Trophoblast cell (in vitro differentiated cells and primary cell): ENCODE measurements at regions not wholly inside any gene's neighbourhood (a gene's known extent, or its start where the extent isn't known, plus 50 kb on each side); places are given as distances from the start of the nearest gene placed in this dataset.
A peak's percentile ranks its signal among the peaks of the same experiment; 100 is the strongest.

ENCODE experiments used
- DNase-seq, 2 donors: peaks; one replicate each; pipeline ENCODE4 v3.0.0-alpha.2; 2016
- H2AFZ ChIP-seq: 2 replicates; pipeline ENCODE4 v1.6.1; 2013; ENCODE audit warnings: low read length, moderate library complexity, mild to moderate bottlenecking; ENCODE audit not compliant: insufficient read depth, poor library complexity
- H2AK5ac ChIP-seq: 2 replicates; pipeline ENCODE4 v1.6.1; 2013; ENCODE audit warnings: mild to moderate bottlenecking, low read length
- H2BK120ac ChIP-seq: 2 replicates; pipeline ENCODE4 v1.6.1; 2013; ENCODE audit warnings: low read length, mild to moderate bottlenecking, moderate library complexity; ENCODE audit not compliant: insufficient read depth, poor library complexity
- H2BK12ac ChIP-seq: 2 replicates; pipeline ENCODE4 v1.6.1; 2013; ENCODE audit warnings: mild to moderate bottlenecking, low read length, moderate library complexity
- H2BK5ac ChIP-seq: 2 replicates; pipeline ENCODE4 v1.6.1; 2013; ENCODE audit warnings: low read length, low read depth, moderate library complexity, mild to moderate bottlenecking; ENCODE audit not compliant: poor library complexity
- H3K14ac ChIP-seq: 2 replicates; pipeline ENCODE4 v1.6.1; 2013; ENCODE audit warnings: mild to moderate bottlenecking, low read length
- H3K18ac ChIP-seq: 2 replicates; pipeline ENCODE4 v1.6.1; 2013; ENCODE audit warnings: mild to moderate bottlenecking, low read length
- H3K23ac ChIP-seq: 2 replicates; pipeline ENCODE4 v1.6.1; 2013; ENCODE audit warnings: low read length
- H3K27ac ChIP-seq: 2 replicates; pipeline ENCODE4 v1.5.1; 2013; ENCODE audit warnings: low read depth, mild to moderate bottlenecking, inconsistent platforms, low read length, moderate library complexity
- H3K27me3 ChIP-seq: 2 replicates; pipeline ENCODE4 v1.6.1; 2013; ENCODE audit warnings: inconsistent platforms, mild to moderate bottlenecking, low read length, moderate library complexity; ENCODE audit not compliant: insufficient read depth
- H3K36me3 ChIP-seq, 2 experiments: 1 replicate in 1 of 2; 2 replicates in 1 of 2; pipeline ENCODE4 v1.6.1; 2013; ENCODE audit warnings: low read length in 2 of 2, mild to moderate bottlenecking in 2 of 2, moderate library complexity in 1 of 2; ENCODE audit not compliant: insufficient read depth in 2 of 2, control insufficient read depth in 1 of 2
- H3K4ac ChIP-seq: 2 replicates; pipeline ENCODE4 v1.6.1; 2013; ENCODE audit warnings: low read depth, mild to moderate bottlenecking, low read length, moderate library complexity
- H3K4me1 ChIP-seq, 2 experiments: 1 replicate in 1 of 2; 2 replicates in 1 of 2; pipeline ENCODE4 v1.6.1; 2013; ENCODE audit warnings: low read length in 2 of 2, mild to moderate bottlenecking in 2 of 2, moderate library complexity in 1 of 2; ENCODE audit not compliant: insufficient read depth in 2 of 2, control insufficient read depth in 1 of 2
- H3K4me2 ChIP-seq: 2 replicates; pipeline ENCODE4 v1.6.1; 2013; ENCODE audit warnings: inconsistent platforms, mild to moderate bottlenecking, low read length, moderate library complexity
- H3K4me3 ChIP-seq: 2 replicates; pipeline ENCODE4 v1.5.1; 2013; ENCODE audit warnings: mild to moderate bottlenecking, low read depth, low read length, inconsistent platforms
- H3K79me1 ChIP-seq: one replicate; pipeline ENCODE4 v1.6.1; 2013; ENCODE audit warnings: low read length
- H3K79me2 ChIP-seq: 2 replicates; pipeline ENCODE4 v1.6.1; 2013; ENCODE audit warnings: low read length, mild to moderate bottlenecking; ENCODE audit not compliant: control insufficient read depth, insufficient read depth, poor library complexity
- H3K9ac ChIP-seq: 2 replicates; pipeline ENCODE4 v1.6.1; 2013; ENCODE audit warnings: mild to moderate bottlenecking, low read length
- H3K9me3 ChIP-seq: 2 replicates; pipeline ENCODE4 v1.6.1; 2013; ENCODE audit warnings: low read depth, mild to moderate bottlenecking, control low read depth, inconsistent platforms, low read length; ENCODE audit not compliant: insufficient read depth
- H4K12ac ChIP-seq: 2 replicates; pipeline ENCODE4 v1.6.1; 2013; ENCODE audit warnings: low read depth, mild to moderate bottlenecking, low read length, moderate library complexity
- H4K8ac ChIP-seq: 2 replicates; pipeline ENCODE4 v1.6.1; 2013; ENCODE audit warnings: low read depth, mild to moderate bottlenecking, low read length, moderate library complexity
- H4K91ac ChIP-seq: one replicate; pipeline ENCODE4 v1.6.1; 2013; ENCODE audit warnings: low read depth, mild to moderate bottlenecking, low read length, moderate library complexity
- WGBS: extraction: QIAGEN DNeasy Blood & Tissue Kit; methylation state at CpG from one replicate; pipeline ENCODE4 v1.1.7; 2013; ENCODE audit warnings: missing lambda C conversion rate; ENCODE audit not compliant: insufficient read length, insufficient coverage; ENCODE audit errors: extremely low coverage; 5-methylcytosine and 5-hydroxymethylcytosine counted together

DNA sequence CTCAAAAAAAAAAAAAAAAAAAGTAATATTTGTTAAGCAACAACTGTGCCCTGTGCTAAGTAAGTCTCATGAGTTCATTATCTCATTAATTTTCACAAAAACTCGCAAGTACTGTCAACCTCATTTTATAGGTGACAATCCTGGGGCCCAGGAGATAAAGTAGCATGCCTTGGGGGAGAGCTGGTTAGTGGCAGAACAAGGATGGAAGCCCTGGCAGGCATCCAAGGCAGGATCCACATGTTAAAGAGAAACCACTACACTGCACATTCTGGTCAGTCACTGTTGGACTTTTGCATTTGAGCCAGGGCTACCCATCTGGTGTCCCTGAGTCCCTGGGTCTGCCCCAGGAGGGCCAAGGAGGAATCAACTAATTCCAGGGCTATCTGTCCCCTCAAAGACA, 54.6 kb downstream of the ZFP36L2 start:
- Histone ChIP-seq H4K12ac (no peak overlapping the region), H3K9me3 (peaks cover 8% of the 10 kb centered on the region), H3K27me3 (no peaks in the 10 kb centered on the region), H4K8ac (no peak overlapping the region), H3K23ac (no peak overlapping the region), H3K4ac (no peak overlapping the region), H3K79me2 (no peaks in the 10 kb centered on the region), H2AK5ac (no peak overlapping the region), H2BK12ac (no peak overlapping the region), H2AFZ (no peak overlapping the region), H3K79me1 (peaks cover 2% of the 10 kb centered on the region), H3K4me1 (peaks cover 4 to 12% of the 10 kb centered on the region in 2 experiments), H3K4me2 (no peak overlapping the region), H3K27ac (no peak overlapping the region), H3K14ac (no peak overlapping the region), H3K36me3 (no peaks in the 10 kb centered on the region), H2BK5ac (no peak overlapping the region), H4K91ac (no peak overlapping the region), H3K4me3 (no peak overlapping the region), H3K9ac (no peak overlapping the region), H3K18ac (no peak overlapping the region), H2BK120ac (no peak overlapping the region)
- no peak for DNase-seq
- WGBS, result no CpG with 5 or more reads among the region's 1 CpG

DNA sequence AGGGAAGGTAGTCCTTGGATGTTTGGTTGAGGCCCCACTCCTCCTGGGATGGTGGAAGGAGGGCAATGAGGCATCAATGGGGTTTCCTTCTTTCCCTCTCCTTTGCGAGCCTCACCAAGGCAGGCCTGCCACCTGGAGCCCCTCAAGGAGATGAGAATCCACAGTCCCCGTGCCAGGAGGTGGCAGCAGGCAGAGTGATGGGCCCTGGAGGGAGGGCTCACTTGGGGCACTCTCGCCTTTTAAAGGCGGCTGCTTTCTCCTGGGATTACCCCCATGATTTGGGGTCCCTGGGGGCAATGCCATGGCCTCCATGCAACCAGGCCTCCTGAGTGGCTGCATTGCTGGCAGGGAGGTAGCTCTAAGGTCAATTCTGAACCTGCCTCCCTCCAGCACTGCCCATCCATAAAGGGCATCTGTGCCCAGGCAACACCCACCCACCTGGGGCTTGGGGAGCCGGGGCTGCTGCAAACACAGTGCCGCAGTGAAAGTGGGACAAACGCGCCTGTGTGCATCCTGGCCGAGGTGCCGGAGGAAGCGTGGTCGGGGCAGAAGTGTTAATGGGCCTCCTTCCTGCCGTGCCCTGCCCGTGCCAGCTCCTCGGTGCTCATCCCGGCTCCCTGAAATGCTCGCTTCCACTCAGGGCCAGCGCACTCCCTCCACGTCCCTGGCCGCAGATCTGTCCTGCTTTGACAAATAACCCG, 55.9 kb downstream of the ZFP36L2 start:
- Histone ChIP-seq H2AFZ (no peak overlapping the region), H4K91ac (no peak overlapping the region), H3K18ac (no peak overlapping the region), H3K9me3 (peaks cover 6% of the 10 kb centered on the region), H3K27ac (no peak overlapping the region), H3K4me1 (peaks cover 4 to 12% of the 10 kb centered on the region in 2 experiments), H3K9ac (no peak overlapping the region), H2BK5ac (no peak overlapping the region), H2AK5ac (no peak overlapping the region), H3K4ac (no peak overlapping the region), H3K14ac (no peak overlapping the region), H2BK12ac (no peak overlapping the region), H3K36me3 (no peaks in the 10 kb centered on the region), H3K79me1 (peaks cover 2% of the 10 kb centered on the region), H3K79me2 (no peaks in the 10 kb centered on the region), H3K23ac (no peak overlapping the region), H3K4me2 (no peak overlapping the region), H4K8ac (no peak overlapping the region), H3K27me3 (no peaks in the 10 kb centered on the region), H3K4me3 (no peak overlapping the region), H4K12ac (no peak overlapping the region), H2BK120ac (no peak overlapping the region)
- DNase-seq, result no peak
- whole genome bisulfite sequencing, result no CpG with 5 or more reads among the region's 21 CpGs

- Histone ChIP-seq H3K9me3 (peaks cover 4% of the 10 kb centered on the region), H3K4me1 (peaks cover 4 to 12% of the 10 kb centered on the region in 2 experiments), H4K12ac (no peak overlapping the region), H3K9ac (no peak overlapping the region), H2BK120ac (no peak overlapping the region), H2AFZ (no peak overlapping the region), H3K79me2 (no peaks in the 10 kb centered on the region), H3K4ac (no peak overlapping the region), H3K23ac (no peak overlapping the region), H3K4me3 (no peak overlapping the region), H2AK5ac (no peak overlapping the region), H3K27ac (no peak overlapping the region), H4K8ac (no peak overlapping the region), H3K4me2 (no peak overlapping the region), H3K14ac (no peak overlapping the region), H3K27me3 (no peaks in the 10 kb centered on the region), H3K79me1 (peaks cover 2% of the 10 kb centered on the region), H2BK5ac (no peak overlapping the region), H3K36me3 (no peaks in the 10 kb centered on the region), H4K91ac (no peak overlapping the region), H2BK12ac (no peak overlapping the region), H3K18ac (no peak overlapping the region)
- WGBS, result no CpG with 5 or more reads among the region's 9 CpGs
- DNase-seq, result peak in 1 of 2 donors; percentile 23
These were observed 56.4 kb downstream of the ZFP36L2 start for GRCh38 chr2:43169987-43170386.

DNA sequence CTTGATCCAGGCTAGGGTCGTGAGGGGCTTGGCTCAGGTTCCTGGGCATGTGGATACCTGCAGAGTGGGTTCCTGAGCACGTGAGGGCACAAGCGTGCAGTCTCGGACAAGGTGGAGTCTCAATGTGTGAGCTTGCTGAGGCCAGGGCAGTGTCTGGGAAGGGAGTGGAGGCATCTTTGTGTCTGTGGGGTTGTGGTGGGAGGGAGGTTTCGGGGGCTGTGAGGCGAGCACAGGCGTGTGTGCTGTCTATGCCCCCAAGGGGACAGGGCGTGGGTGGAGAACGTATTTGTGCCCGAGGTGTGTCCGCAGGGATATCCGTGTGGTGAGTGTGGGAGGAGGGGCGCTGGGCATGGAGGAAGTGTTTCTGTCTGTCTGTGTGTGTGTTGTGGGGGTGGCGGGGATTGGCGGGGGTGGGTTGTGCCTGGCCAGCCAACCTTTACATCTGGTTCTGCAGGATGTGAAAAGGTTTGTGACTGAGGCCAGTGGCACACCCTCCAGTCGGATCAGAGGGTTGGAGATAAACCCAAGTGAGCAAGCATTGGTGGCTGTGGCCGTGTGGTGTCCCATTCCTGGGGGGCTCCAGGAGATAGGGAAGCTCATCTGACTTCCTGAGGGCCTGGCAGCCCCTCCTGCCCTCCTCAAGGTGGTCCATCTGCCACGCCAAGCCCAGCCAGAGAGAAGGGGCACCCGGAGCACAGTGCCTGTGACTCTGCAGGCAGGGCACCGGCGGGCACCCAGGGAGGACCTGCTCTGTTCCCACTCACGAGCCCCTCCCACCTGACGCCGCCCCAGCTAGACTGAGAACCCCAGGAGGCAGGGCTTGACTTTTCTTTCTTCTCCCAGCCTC, 57.1 kb downstream of the ZFP36L2 start:
- peak overlapping the region; percentile 53 for H2AK5ac ChIP-seq
- H3K4me2 ChIP-seq, result no peak overlapping the region
- H2BK12ac ChIP-seq, result peak overlapping the region; percentile 2
- no peak overlapping the region for H2BK5ac ChIP-seq
- H3K79me1 ChIP-seq, result peaks cover 2% of the 10 kb centered on the region
- H3K4ac ChIP-seq, result no peak overlapping the region
- no peak overlapping the region for H3K27ac ChIP-seq
- WGBS, result no CpG with 5 or more reads among the region's 24 CpGs
- H3K4me3 ChIP-seq, result no peak overlapping the region
- H4K8ac ChIP-seq, result no peak overlapping the region
- no peak overlapping the region for H2AFZ ChIP-seq
- H4K12ac ChIP-seq, result no peak overlapping the region
- H3K4me1 ChIP-seq, result peaks cover 4 to 12% of the 10 kb centered on the region in 2 experiments
- H4K91ac ChIP-seq, result peak overlapping the region; percentile 3
- no peak overlapping the region for H3K14ac ChIP-seq
- no peaks in the 10 kb centered on the region for H3K79me2 ChIP-seq
- DNase-seq, result no peak
- no peaks in the 10 kb centered on the region for H3K27me3 ChIP-seq
- H3K9ac ChIP-seq, result no peak overlapping the region
- H3K23ac ChIP-seq, result no peak overlapping the region
- H2BK120ac ChIP-seq, result no peak overlapping the region
- no peaks in the 10 kb centered on the region for H3K36me3 ChIP-seq
- no peak overlapping the region for H3K18ac ChIP-seq
- H3K9me3 ChIP-seq, result peaks cover 2% of the 10 kb centered on the region
